Smooth muscle cell (in vitro differentiated cells): ENCODE measurements at regions not wholly inside any gene's neighbourhood (a gene's known extent, or its start where the extent isn't known, plus 50 kb on each side); places are given as distances from the start of the nearest gene placed in this dataset.

Experiments used
- DNase-seq: peaks from one replicate; lab custom pipeline; 2025; ENCODE audit not compliant: unreplicated experiment; lab: John Stamatoyannopoulos, UW
- H2AFZ ChIP-seq: fragments of 200-600 bp; sonication (generic); 2 replicates; pipeline ENCODE4 v1.6.0; 2016; ENCODE audit warnings: antibody characterized with exemption, low read depth, mild to moderate bottlenecking
- H3F3A ChIP-seq: fragments of 200-600 bp; sonication (generic); 2 replicates; pipeline ENCODE4 v1.6.0; 2017; ENCODE audit warnings: antibody characterized with exemption, low read depth
- H3K27ac ChIP-seq: fragments of 200-600 bp; sonication (generic); 2 replicates; pipeline ENCODE4 v1.5.1; 2016; ENCODE audit warnings: low read depth, mild to moderate bottlenecking
- H3K27me3 ChIP-seq: fragments of 200-600 bp; sonication (generic); 2 replicates; pipeline ENCODE4 v1.6.1; 2016; ENCODE audit warnings: low read depth, mild to moderate bottlenecking
- H3K36me3 ChIP-seq: fragments of 200-600 bp; sonication (generic); 2 replicates; pipeline ENCODE4 v1.5.1; 2016; ENCODE audit warnings: low read depth
- H3K4me1 ChIP-seq: fragments of 200-600 bp; sonication (generic); 2 replicates; pipeline ENCODE4 v1.5.1; 2016; ENCODE audit warnings: low read depth
- H3K4me2 ChIP-seq: fragments of 200-600 bp; sonication (generic); 2 replicates; pipeline ENCODE4 v1.6.0; 2016; ENCODE audit warnings: mild to moderate bottlenecking
- H3K4me3 ChIP-seq: fragments of 200-600 bp; sonication (generic); 2 replicates; pipeline ENCODE4 v1.5.1; 2016; ENCODE audit warnings: mild to moderate bottlenecking
- H3K79me2 ChIP-seq: fragments of 200-600 bp; sonication (generic); 2 replicates; pipeline ENCODE4 v1.6.0; 2016; ENCODE audit warnings: low read depth, mild to moderate bottlenecking
- H3K9ac ChIP-seq: fragments of 200-600 bp; sonication (generic); 2 replicates; pipeline ENCODE4 v1.6.0; 2016; ENCODE audit warnings: low read depth
- H3K9me3 ChIP-seq: fragments of 200-600 bp; sonication (generic); replicated peaks from 2 replicates; pipeline ENCODE4 v1.5.1; 2016; ENCODE audit warnings: low read depth
- H4K20me1 ChIP-seq: fragments of 200-600 bp; sonication (generic); 2 replicates; pipeline ENCODE4 v1.6.0; 2016; ENCODE audit warnings: low read depth
- WGBS: methylation state at CpG from one replicate; pipeline ENCODE4 v1.1.7; 2016; ENCODE audit warnings: low lambda C conversion rate; 5-methylcytosine and 5-hydroxymethylcytosine counted together
- TF ChIP-seq, protein P1 (sequence below): fragments of 200-600 bp; sonication (generic); IDR thresholded peaks from 2 replicates; pipeline ENCODE4 v1.5.1; 2017; ENCODE audit warnings: borderline replicate concordance, mild to moderate bottlenecking, antibody characterized with exemption; ENCODE audit not compliant: insufficient read depth, poor library complexity, severe bottlenecking

DNA sequence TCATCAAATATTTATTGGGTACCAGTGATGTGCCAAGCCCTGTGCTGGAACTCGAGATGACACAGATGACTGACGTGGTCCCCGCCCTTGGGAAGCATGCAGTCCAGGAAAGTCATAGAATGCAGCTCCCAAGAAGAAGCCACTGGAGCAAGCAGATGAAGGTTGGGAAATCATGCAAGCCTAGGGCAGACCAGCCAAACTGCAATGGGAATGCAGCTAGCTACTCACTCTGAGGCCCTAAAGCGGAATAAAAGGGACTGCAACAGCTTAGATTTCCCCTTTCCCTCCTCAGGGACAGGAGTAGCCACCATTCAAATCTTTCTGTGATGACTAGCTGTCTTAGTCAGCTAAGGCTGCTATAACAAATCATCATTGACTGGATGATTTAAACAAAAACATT is 152.2 kb downstream of the MAFB start:
- no peaks in the 10 kb centered on the region for H3K79me2 ChIP-seq
- H3K9ac ChIP-seq = no peak overlapping the region
- no peaks in the 10 kb centered on the region for H3K27me3 ChIP-seq
- TF ChIP-seq, protein P1, sequence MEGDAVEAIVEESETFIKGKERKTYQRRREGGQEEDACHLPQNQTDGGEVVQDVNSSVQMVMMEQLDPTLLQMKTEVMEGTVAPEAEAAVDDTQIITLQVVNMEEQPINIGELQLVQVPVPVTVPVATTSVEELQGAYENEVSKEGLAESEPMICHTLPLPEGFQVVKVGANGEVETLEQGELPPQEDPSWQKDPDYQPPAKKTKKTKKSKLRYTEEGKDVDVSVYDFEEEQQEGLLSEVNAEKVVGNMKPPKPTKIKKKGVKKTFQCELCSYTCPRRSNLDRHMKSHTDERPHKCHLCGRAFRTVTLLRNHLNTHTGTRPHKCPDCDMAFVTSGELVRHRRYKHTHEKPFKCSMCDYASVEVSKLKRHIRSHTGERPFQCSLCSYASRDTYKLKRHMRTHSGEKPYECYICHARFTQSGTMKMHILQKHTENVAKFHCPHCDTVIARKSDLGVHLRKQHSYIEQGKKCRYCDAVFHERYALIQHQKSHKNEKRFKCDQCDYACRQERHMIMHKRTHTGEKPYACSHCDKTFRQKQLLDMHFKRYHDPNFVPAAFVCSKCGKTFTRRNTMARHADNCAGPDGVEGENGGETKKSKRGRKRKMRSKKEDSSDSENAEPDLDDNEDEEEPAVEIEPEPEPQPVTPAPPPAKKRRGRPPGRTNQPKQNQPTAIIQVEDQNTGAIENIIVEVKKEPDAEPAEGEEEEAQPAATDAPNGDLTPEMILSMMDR = no peak
- H3K36me3 ChIP-seq = no peaks in the 10 kb centered on the region
- H3K4me1 ChIP-seq = no peaks in the 10 kb centered on the region
- H3K4me3 ChIP-seq = no peak overlapping the region
- no peak overlapping the region for H2AFZ ChIP-seq
- no peak overlapping the region for H3K27ac ChIP-seq
- no peak overlapping the region for H3K4me2 ChIP-seq
- WGBS = 79% methylated on average over 4 of the region's 4 CpGs
- H4K20me1 ChIP-seq = no peaks in the 10 kb centered on the region
- H3K9me3 ChIP-seq = no peaks in the 10 kb centered on the region
- no peaks in the 10 kb centered on the region for H3F3A ChIP-seq
- DNase-seq = no peak

DNA sequence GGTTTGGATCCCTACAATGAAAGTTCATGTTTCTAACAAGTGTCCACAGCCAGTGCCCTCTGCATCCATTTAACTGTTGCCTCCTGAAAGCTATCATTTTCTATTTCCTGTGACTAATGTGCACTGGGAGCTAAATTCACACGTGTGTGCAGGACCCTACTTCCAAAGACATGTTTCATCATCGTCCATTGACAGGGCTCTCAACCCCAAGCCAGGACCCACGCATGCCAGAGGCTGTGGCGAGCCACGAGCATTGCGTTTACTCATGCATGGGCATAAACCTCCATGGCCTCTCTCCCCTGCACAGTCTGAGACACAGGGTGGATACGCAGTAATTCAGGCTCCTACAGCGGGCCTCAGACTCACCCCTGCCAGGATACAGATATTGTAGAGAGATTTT is 153.2 kb downstream of the MAFB start:
- DNase-seq = no peak
- Histone ChIP-seq H2AFZ (no peak overlapping the region), H3K4me2 (no peak overlapping the region), H3K9me3 (no peaks in the 10 kb centered on the region), H3K9ac (no peak overlapping the region), H4K20me1 (no peaks in the 10 kb centered on the region), H3K36me3 (no peaks in the 10 kb centered on the region), H3K27ac (no peak overlapping the region), H3K4me3 (no peak overlapping the region), H3K27me3 (no peaks in the 10 kb centered on the region), H3K79me2 (no peaks in the 10 kb centered on the region), H3K4me1 (no peaks in the 10 kb centered on the region), H3F3A (no peaks in the 10 kb centered on the region)
- TF ChIP-seq, protein P1 = no peak
- WGBS = 78% methylated on average over 8 of the region's 8 CpGs

DNA sequence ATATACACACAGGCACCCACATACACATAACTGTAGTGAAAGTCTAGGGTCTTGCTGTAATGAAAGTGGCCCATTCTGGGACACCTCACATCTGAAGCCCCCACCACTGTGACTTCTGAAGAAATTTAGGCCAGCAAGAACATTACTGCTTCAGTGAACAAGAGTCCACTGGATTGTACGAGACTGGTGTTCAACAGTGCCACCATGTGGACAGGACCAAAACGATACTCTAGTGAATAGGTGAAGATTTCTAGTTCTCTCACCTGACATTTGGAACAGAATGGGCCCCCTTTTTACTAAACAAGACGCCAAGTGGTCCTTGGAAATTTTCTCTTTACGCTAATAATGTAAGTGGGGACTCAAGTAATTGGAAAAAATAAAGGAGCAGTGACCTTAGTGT is 156.9 kb downstream of the MAFB start:
- Histone ChIP-seq H3K4me1 (no peaks in the 10 kb centered on the region), H3K27me3 (no peaks in the 10 kb centered on the region), H3K79me2 (no peaks in the 10 kb centered on the region), H3K27ac (no peak overlapping the region), H3K36me3 (no peaks in the 10 kb centered on the region), H3F3A (no peaks in the 10 kb centered on the region), H3K9me3 (no peaks in the 10 kb centered on the region), H3K4me3 (no peak overlapping the region), H2AFZ (no peak overlapping the region), H3K9ac (no peak overlapping the region), H3K4me2 (no peak overlapping the region), H4K20me1 (no peaks in the 10 kb centered on the region)
- no peak for DNase-seq
- WGBS = 68% methylated on average over 4 of the region's 4 CpGs
- TF ChIP-seq, protein P1 = peak; percentile 30

DNA sequence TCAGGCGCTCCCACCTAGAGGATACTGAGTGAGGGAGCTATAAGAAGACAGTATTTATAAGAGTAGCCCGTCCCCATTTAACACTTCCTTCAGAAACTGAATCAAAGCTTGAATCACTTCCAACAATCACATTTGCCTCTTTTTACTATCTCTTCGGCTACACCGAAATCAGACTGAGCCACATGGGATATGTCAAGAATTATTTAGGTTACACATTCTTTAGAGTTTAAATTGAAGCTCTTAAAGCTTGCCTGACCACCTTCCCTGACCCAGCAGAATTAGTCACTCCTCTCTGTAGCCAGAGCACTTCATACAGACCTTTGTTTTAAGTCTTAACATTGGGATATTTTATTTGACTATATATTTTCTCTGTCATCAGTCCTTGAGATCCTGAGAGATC is 163.7 kb downstream of the MAFB start:
- TF ChIP-seq, protein P1 = no peak
- Histone ChIP-seq H3K9ac (no peak overlapping the region), H3F3A (no peaks in the 10 kb centered on the region), H3K9me3 (no peaks in the 10 kb centered on the region), H3K4me3 (no peak overlapping the region), H4K20me1 (no peaks in the 10 kb centered on the region), H3K4me2 (peak overlapping the region; percentile 18), H2AFZ (no peak overlapping the region), H3K27ac (peak overlapping the region; percentile 13), H3K36me3 (no peaks in the 10 kb centered on the region), H3K4me1 (no peaks in the 10 kb centered on the region), H3K79me2 (no peaks in the 10 kb centered on the region), H3K27me3 (no peaks in the 10 kb centered on the region)
- no peak for DNase-seq
- 42% methylated on average over 4 of the region's 4 CpGs for WGBS
